GM12878 (cell line): ENCODE measurements at regions not wholly inside any gene's neighbourhood (a gene's known extent, or its start where the extent isn't known, plus 50 kb on each side); places are given as distances from the start of the nearest gene placed in this dataset.

Experiments used
- ATAC-seq: fragments of 200-7000 bp; cut with Tn5 transposase; 3 replicates; pipeline ENCODE4 v1.9.1; 2020; ENCODE audit warnings: mild to moderate bottlenecking, moderate library complexity
- BruUV-seq: library from RNA; stranded (reverse); fragments of 400-500 nt; replicated peaks from 2 replicates; lab custom pipeline; 2021; lab: Mats Ljungman, UMichigan
- CTCF ChIA-PET: fragments of 300-600 bp; sonication (Branson Sonifier 250); formaldehyde crosslinking; extraction: SDS; loops from one replicate; lab custom pipeline; 2021; ENCODE audit warnings: inconsistent platforms; lab: Yijun Ruan, JAX
- POLR2A ChIA-PET: fragments of 350-600 bp; formaldehyde crosslinking; extraction: SDS; loops from one replicate; lab custom pipeline; 2021; ENCODE audit warnings: inconsistent platforms; lab: Charles Lee
- RAD21 ChIA-PET: fragments of 300-600 bp; sonication (Branson Sonifier 250); formaldehyde crosslinking; loops from one replicate; lab custom pipeline; 2023; ENCODE audit warnings: antibody characterized with exemption; ENCODE audit not compliant: unreplicated experiment; lab: Charles Lee
- SMC1A ChIA-PET: fragments of 300-600 bp; sonication (Branson Sonifier 250); formaldehyde crosslinking; loops from one replicate; lab custom pipeline; 2023; ENCODE audit not compliant: unreplicated experiment, uncharacterized antibody; lab: Charles Lee
- DNase-seq: peaks from one replicate; pipeline ENCODE4 v3.0.0-alpha.2; 2011; ENCODE audit warnings: low read depth, low spot score
- FAIRE-seq: peaks from 3 replicates; lab custom pipeline; 2011; peaks lifted over from hg19 to GRCh38; lab: Jason Lieb, UNC
- H2AFZ ChIP-seq: 2 replicates; pipeline ENCODE4 v1.6.0; 2011; ENCODE audit warnings: low read depth, low read length, control low read depth; ENCODE audit not compliant: control insufficient read depth
- H3K27ac ChIP-seq: 2 replicates; pipeline ENCODE4 v1.5.1; 2011; ENCODE audit warnings: control low read depth; ENCODE audit not compliant: control insufficient read depth, insufficient read depth
- H3K27me3 ChIP-seq, 2 experiments: replicated peaks in 1 of 2; 2 replicates each; pipeline versions ENCODE4 v1.6.0 to v1.6.1; 2011; ENCODE audit warnings: low read length in 1 of 2; ENCODE audit not compliant: control insufficient read depth in 2 of 2, insufficient read depth in 2 of 2
- H3K36me3 ChIP-seq, 2 experiments: 2 replicates each; pipeline ENCODE4 v1.5.1; 2011; ENCODE audit warnings: low read length in 1 of 2; ENCODE audit not compliant: control insufficient read depth in 2 of 2, insufficient read depth in 2 of 2
- H3K4me1 ChIP-seq: 2 replicates; pipeline ENCODE4 v1.6.1; 2011; ENCODE audit warnings: mild to moderate bottlenecking, low read length, moderate library complexity, mixed read lengths; ENCODE audit not compliant: control insufficient read depth, insufficient read depth
- H3K4me2 ChIP-seq: 2 replicates; pipeline ENCODE4 v1.6.0; 2011; ENCODE audit warnings: control low read depth; ENCODE audit not compliant: control insufficient read depth, insufficient read depth
- H3K4me3 ChIP-seq: fragments of 200-600 bp; sonication (generic); 2 replicates; pipeline ENCODE4 v1.5.1; 2016
- H3K79me2 ChIP-seq: 2 replicates; pipeline ENCODE4 v1.6.0; 2011; ENCODE audit warnings: low read length; ENCODE audit not compliant: control insufficient read depth, insufficient read depth
- H3K9ac ChIP-seq: 2 replicates; pipeline ENCODE4 v1.8.0; 2011; ENCODE audit warnings: low read length, control low read depth, mixed read lengths; ENCODE audit not compliant: control insufficient read depth, insufficient read depth
- H3K9me3 ChIP-seq: replicated peaks from 3 replicates; pipeline ENCODE4 v1.5.1; 2011; ENCODE audit warnings: mild to moderate bottlenecking, low read length; ENCODE audit not compliant: control insufficient read depth, insufficient read depth
- H4K20me1 ChIP-seq: 2 replicates; pipeline ENCODE4 v1.6.0; 2011; ENCODE audit not compliant: control insufficient read depth, insufficient read depth
- ASH2L ChIP-seq: fragments of 300-600, 200-600 bp; sonication (generic); IDR thresholded peaks from 2 replicates; pipeline ENCODE4 v1.6.1; 2017; ENCODE audit warnings: low read depth, mild to moderate bottlenecking, borderline replicate concordance
- HDAC2 ChIP-seq: fragments of 200-600 bp; sonication (generic); IDR thresholded peaks from 2 replicates; pipeline ENCODE4 v1.6.1; 2017
- IRF4 ChIP-seq: IDR thresholded peaks from 2 replicates; pipeline ENCODE4 v1.6.1; 2011; ENCODE audit warnings: low read depth, low read length
- MYC ChIP-seq: IDR thresholded peaks from 2 replicates; pipeline ENCODE4 v1.6.1; 2011; ENCODE audit warnings: mild to moderate bottlenecking, low read length, moderate library complexity, inconsistent platforms; ENCODE audit not compliant: insufficient read depth, insufficient replicate concordance, insufficient read length, severe bottlenecking
- SIN3A ChIP-seq: IDR thresholded peaks from 2 replicates; pipeline ENCODE4 v1.6.1; 2012; ENCODE audit warnings: low read depth, low read length, improper control_type of control experiment
- YBX1 ChIP-seq: fragments of 450-650 bp; IDR thresholded peaks from 2 replicates; pipeline ENCODE4 v1.6.1; 2016; ENCODE audit warnings: antibody characterized with exemption
- WGBS: methylation state at CpG from one replicate; pipeline ENCODE4 v1.1.6; 2016; ENCODE audit warnings: low lambda C conversion rate; ENCODE audit not compliant: insufficient replicate concordance, insufficient coverage; ENCODE audit errors: missing lambda C conversion rate; 5-methylcytosine and 5-hydroxymethylcytosine counted together
- in situ Hi-C: fragments of 300-500 bp; cut with MboI; formaldehyde crosslinking; loops from 9 replicates; pipeline ENCODE4 v1.14.3; 2018; ENCODE audit warnings: mixed read lengths
- intact Hi-C: fragments of 100-400 bp; cut with micrococcal nuclease; formaldehyde crosslinking; loops from one replicate; pipeline ENCODE4 v1.14.2; 2022; ENCODE audit not compliant: unreplicated experiment
- TF ChIP-seq, protein P1 (sequence below): IDR thresholded peaks from 2 replicates; pipeline ENCODE4 v1.6.1; 2012; ENCODE audit warnings: low read depth, low read length, improper control_type of control experiment
- TF ChIP-seq, protein P2 (sequence below): IDR thresholded peaks from 2 replicates; pipeline ENCODE4 v1.6.1; 2011; ENCODE audit warnings: low read depth, mild to moderate bottlenecking, low read length, moderate library complexity, borderline replicate concordance; ENCODE audit errors: extremely low read depth
- TF ChIP-seq, protein P3 (sequence below): fragments of 450-650 bp; IDR thresholded peaks from 2 replicates; pipeline ENCODE4 v1.6.1; 2017; ENCODE audit warnings: mild to moderate bottlenecking, moderate library complexity
- TF ChIP-seq, protein P4 (sequence below): fragments of 450-650 bp; IDR thresholded peaks from 2 replicates; pipeline ENCODE4 v1.6.1; 2016; ENCODE audit warnings: mild to moderate bottlenecking

DNA sequence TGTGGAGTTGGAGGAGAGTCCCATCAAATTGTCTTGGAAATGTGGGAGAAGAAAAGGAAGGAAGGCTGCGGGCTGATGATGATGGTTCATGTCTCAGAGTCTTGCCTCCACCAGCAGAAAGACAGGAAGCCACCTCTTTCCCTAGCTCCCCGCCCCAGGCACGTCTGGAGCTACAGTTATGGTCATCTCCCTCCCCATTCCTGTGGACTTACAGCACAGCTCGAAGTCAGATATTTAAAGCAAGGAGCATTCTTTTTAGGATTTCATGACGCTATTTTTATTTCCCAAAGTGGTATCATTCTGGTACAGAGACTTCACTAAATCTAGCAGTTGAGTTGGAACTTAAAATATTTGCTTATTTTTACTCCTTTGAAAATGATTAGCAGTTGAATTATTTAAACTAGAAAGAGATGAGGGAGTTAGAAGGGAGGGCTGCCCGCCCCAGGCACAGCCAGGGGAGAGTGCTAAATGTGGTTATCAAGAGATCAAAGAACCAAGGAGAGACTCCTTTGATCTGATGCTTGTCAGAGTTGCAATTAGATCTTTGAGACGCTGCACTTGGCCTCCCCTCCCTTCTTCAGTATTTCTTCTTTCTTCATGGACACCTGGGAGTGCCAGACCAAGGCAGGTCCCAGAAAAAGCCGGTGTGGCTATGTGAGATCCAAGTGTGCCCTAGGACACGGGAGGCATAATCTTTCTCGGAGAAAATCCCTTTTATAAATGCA, 199.9 kb upstream of the SOX4 start:
- no peak for FAIRE-seq
- intact Hi-C loops (no loop called here), in situ Hi-C loops (no loop called here)
- TF ChIP-seq, protein P1, sequence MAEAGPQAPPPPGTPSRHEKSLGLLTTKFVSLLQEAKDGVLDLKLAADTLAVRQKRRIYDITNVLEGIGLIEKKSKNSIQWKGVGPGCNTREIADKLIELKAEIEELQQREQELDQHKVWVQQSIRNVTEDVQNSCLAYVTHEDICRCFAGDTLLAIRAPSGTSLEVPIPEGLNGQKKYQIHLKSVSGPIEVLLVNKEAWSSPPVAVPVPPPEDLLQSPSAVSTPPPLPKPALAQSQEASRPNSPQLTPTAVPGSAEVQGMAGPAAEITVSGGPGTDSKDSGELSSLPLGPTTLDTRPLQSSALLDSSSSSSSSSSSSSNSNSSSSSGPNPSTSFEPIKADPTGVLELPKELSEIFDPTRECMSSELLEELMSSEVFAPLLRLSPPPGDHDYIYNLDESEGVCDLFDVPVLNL = no peak
- TF ChIP-seq HDAC2 = no peak
- TF ChIP-seq, protein P2, sequence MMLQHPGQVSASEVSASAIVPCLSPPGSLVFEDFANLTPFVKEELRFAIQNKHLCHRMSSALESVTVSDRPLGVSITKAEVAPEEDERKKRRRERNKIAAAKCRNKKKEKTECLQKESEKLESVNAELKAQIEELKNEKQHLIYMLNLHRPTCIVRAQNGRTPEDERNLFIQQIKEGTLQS = no peak
- Histone ChIP-seq H3K9ac (no peak overlapping the region), H3K79me2 (no peaks in the 10 kb centered on the region), H3K4me3 (no peak overlapping the region), H3K4me2 (no peak overlapping the region), H3K36me3 (no peaks in the 10 kb centered on the region), H3K4me1 (no peaks in the 10 kb centered on the region), H4K20me1 (no peaks in the 10 kb centered on the region), H3K27me3 (no peaks in the 10 kb centered on the region), H3K9me3 (no peaks in the 10 kb centered on the region), H3K27ac (no peak overlapping the region), H2AFZ (no peak overlapping the region)
- POLR2A ChIA-PET = no interaction called here
- no peak for DNase-seq
- BruUV-seq = no TSS peak
- ATAC-seq = no peak
- CTCF ChIA-PET = interaction anchor here (1.1 kb wide), 1 partner anchor 19 kb away, joined by 3 read pairs; no protein-coding TSS in a partner anchor
- 38% methylated on average over 10 of the region's 10 CpGs for WGBS
- SMC1A ChIA-PET = interaction anchor here (1.0 kb wide), 1 partner anchor 16 kb away, joined by 3 read pairs; no protein-coding TSS in a partner anchor
- RAD21 ChIA-PET = no interaction called here

DNA sequence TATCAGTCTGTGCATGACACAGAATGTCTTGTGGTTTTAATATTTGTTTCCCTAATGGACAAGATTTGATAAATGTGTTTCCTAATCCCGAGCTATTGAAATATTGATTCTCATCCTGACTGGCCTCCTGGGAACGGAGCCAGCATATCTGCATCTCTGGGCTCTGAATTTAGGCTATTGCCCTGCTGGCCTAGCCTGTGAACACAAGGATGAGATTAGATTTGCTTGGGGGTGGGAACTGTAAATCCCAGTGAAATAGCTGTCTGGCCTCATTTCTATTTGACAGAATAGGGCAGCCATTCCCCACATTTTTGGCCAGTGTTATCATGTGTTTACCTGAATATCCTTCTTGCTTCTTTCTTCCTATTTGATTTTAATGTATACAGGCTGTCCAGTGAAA, 198.4 kb upstream of the SOX4 start:
- Histone ChIP-seq H3K36me3 (no peaks in the 10 kb centered on the region), H3K4me3 (no peak overlapping the region), H3K27me3 (no peaks in the 10 kb centered on the region), H3K27ac (no peak overlapping the region), H4K20me1 (no peaks in the 10 kb centered on the region), H3K79me2 (no peaks in the 10 kb centered on the region), H3K4me1 (no peaks in the 10 kb centered on the region), H3K9me3 (no peaks in the 10 kb centered on the region), H3K9ac (no peak overlapping the region), H2AFZ (no peak overlapping the region), H3K4me2 (no peak overlapping the region)
- WGBS = 27% methylated on average over 2 of the region's 2 CpGs
- ChIA-PET POLR2A (no interaction called here), CTCF (no interaction called here), SMC1A (interaction anchor here (0.5 to 1.0 kb wide), 2 partner anchors 28 to 137 kb away, joined by 3 read pairs; no protein-coding TSS in a partner anchor), RAD21 (no interaction called here)
- in situ Hi-C loops = no loop called here
- DNase-seq (no peak), ATAC-seq (no peak), FAIRE-seq (no peak)
- no TSS peak for BruUV-seq
- intact Hi-C loops = no loop called here
- TF ChIP-seq MYC (no peak), SIN3A (no peak), ASH2L (no peak), YBX1 (no peak), IRF4 (no peak)
- TF ChIP-seq, protein P3, sequence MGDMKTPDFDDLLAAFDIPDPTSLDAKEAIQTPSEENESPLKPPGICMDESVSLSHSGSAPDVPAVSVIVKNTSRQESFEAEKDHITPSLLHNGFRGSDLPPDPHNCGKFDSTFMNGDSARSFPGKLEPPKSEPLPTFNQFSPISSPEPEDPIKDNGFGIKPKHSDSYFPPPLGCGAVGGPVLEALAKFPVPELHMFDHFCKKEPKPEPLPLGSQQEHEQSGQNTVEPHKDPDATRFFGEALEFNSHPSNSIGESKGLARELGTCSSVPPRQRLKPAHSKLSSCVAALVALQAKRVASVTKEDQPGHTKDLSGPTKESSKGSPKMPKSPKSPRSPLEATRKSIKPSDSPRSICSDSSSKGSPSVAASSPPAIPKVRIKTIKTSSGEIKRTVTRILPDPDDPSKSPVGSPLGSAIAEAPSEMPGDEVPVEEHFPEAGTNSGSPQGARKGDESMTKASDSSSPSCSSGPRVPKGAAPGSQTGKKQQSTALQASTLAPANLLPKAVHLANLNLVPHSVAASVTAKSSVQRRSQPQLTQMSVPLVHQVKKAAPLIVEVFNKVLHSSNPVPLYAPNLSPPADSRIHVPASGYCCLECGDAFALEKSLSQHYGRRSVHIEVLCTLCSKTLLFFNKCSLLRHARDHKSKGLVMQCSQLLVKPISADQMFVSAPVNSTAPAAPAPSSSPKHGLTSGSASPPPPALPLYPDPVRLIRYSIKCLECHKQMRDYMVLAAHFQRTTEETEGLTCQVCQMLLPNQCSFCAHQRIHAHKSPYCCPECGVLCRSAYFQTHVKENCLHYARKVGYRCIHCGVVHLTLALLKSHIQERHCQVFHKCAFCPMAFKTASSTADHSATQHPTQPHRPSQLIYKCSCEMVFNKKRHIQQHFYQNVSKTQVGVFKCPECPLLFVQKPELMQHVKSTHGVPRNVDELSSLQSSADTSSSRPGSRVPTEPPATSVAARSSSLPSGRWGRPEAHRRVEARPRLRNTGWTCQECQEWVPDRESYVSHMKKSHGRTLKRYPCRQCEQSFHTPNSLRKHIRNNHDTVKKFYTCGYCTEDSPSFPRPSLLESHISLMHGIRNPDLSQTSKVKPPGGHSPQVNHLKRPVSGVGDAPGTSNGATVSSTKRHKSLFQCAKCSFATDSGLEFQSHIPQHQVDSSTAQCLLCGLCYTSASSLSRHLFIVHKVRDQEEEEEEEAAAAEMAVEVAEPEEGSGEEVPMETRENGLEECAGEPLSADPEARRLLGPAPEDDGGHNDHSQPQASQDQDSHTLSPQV = no peak
- TF ChIP-seq, protein P4, sequence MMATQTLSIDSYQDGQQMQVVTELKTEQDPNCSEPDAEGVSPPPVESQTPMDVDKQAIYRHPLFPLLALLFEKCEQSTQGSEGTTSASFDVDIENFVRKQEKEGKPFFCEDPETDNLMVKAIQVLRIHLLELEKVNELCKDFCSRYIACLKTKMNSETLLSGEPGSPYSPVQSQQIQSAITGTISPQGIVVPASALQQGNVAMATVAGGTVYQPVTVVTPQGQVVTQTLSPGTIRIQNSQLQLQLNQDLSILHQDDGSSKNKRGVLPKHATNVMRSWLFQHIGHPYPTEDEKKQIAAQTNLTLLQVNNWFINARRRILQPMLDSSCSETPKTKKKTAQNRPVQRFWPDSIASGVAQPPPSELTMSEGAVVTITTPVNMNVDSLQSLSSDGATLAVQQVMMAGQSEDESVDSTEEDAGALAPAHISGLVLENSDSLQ = no peak
